Fibroblast of peridontal ligament (primary cell): ENCODE measurements at regions not wholly inside any gene's neighbourhood (a gene's known extent, or its start where the extent isn't known, plus 50 kb on each side); places are given as distances from the start of the nearest gene placed in this dataset.
A peak's percentile ranks its signal among the peaks of the same experiment; 100 is the strongest.

Source experiments
- DNase-seq: peaks from one replicate; pipeline ENCODE4 v3.0.0-alpha.2; 2010; ENCODE audit errors: extremely low read depth

GRCh38 chr7:21218155-21218554 lies 209.7 kb upstream of the SP4 start:
- DNase-seq = no peak

GRCh38 chr7:21221130-21221529 lies 206.8 kb upstream of the SP4 start:
- DNase-seq = no peak

GRCh38 chr7:21238400-21239116 lies 189.3 kb upstream of the SP4 start:
- DNase-seq = no peak

DNA sequence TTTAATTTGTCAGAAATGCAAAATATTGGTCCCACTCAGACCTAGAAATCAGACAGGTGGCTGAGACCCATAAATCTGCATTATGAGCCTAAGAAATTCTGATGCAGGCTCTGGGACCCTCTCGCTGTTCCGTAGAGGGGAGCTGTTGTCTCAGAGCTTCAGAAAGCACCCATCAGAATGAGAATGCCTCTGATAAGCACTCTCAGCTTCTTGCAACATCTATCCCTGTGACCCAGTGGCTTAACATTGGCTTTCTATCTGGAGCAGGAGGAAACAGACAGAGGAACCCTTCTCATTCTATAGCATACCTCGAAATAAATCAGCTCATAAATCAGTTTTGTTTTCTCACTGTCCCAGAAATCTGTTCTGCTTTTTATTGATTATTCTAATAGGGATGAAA lies 184.6 kb upstream of the SP4 start:
- no peak for DNase-seq

DNA sequence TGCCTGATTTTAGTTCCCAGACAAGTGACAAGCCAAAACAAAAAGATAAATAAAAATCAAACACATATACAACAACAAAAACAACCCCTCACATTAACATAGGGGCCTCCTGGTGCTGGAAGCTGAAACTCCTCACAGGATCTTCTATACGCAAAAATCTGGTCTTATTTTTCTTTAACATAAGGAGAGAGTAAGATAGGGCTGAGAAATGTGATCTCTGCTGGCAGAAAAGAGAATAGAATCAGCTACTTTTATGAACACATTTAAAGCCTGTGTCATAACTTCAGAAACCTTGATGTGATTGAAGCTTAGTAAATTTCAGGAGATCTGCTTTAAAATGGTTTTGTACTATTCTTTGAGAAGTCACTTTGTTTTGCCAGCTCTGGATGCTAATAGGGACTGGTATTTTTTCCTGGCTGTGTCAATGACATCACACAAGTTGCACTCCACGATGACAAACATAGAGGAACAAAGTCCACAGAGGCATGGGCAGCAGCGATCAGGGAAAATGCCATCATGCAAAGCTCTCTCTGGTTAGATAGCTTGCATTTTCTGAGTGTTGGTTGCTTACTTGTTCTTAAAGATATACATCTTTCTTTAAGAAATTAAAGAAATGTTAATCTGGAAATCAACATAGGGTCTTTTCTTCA lies 176.6 kb upstream of the SP4 start:
- no peak for DNase-seq

DNA sequence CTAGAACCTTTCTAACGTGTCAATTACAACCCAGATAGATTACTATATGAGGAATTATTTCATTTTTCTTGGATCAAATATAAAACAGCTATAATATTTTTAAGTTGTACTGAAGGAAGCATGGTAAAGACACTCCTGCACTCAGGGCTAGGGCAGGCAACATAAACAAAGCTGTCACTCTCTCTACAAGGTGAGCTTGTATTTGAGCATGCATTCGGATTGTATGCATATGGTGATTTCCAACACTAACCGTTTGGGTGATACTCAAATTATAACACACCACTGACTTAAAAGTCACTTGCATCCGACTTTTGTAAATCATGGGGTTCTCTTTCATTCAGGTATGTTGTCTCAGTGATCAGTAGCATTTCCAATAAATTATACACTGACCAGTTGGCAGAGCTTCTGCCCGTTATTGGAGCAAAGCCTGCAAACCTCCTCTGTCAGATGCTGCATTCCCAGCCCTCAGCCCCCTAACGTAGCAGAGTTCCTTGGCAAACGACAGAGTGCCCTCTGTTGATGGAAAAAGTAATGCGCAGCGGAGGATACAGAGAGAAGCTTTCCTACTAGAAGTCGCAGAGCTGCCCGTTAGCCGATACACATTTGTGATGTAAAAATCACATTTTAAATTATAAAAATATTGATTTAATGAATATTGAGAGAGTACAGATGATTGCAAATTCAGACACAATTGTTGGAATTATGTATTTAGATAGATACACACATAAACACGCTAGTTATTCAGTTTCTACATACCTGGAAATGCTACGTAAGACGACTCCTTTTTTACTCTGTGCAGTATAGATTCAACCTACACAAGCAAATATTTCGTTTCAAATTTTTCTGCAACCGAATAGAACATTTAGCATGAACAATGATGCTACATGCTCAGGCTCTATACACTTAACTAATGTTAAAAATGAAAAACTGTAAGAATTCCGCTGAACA lies 173.9 kb upstream of the SP4 start:
- DNase-seq = peak; percentile 15

GRCh38 chr7:21256310-21256877 lies 171.5 kb upstream of the SP4 start:
- DNase-seq = peak; percentile 65

DNA sequence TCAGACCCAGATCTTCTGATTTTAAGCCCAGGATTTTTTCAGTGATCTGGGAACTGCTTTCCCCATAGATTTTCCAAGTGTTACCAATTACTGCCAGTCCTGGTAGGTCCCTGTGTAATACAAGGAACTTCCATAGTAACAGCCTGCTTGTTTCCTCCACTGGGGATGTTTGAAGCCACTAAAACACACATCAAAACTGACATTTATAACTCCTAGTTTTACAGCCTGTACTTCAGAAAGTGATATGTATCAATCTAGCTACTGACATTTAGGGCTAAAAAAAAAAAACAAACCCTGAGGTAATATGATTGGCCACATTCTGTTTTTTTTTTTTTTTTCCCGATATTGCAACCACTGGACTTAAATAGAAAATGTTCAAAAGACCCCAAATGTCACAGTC lies 166.9 kb upstream of the SP4 start:
- no peak for DNase-seq

- DNase-seq = no peak
Observed at GRCh38 chr7:21261627-21262594, 166.0 kb upstream of the SP4 start.

GRCh38 chr7:21269021-21269420 lies 158.9 kb upstream of the SP4 start:
- no peak for DNase-seq

DNA sequence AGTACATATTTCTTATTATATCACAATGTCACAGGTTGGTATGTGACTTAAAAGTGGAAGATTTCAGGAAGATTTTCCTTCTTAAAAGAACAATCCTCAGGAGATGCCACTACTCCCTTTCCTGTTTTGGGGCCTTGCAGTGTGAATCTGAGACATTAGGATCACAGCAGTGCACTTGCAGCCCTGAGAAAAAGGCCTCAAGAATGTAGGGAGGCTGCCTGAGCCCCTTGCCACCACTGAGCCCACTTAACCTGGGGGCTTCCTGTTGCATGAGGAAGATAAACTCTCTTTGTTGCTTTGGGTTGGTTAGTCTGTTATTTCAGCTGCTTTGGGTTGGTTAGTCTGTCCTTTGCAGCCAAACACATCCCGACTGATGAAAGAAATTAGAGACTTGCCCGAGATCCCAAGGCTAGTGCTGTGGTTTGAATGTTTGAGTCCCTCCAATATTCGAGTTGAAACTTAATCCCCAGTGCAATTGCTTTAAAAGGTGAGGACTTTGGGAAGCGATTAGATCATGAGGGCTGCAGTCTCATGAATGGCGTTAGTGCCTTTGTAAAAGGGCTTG lies 151.3 kb upstream of the SP4 start:
- no peak for DNase-seq

DNA sequence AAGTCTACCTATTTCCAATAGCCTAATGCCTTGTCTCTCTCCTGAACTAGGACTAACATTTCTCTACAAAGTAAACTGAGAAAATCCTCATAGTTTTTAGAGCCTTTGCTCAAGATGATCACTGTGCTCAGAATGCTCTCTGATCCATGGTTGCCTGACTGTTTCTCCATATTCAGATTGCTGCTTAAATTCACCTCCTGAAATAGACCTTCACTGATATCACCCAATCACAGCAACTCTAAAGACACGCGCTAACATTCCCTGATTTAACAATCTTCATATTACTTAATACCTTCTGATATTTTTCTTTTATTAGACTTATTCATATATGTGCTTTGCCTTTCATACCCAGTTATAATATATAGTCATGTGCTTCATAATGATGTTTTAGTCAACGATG lies 148.9 kb upstream of the SP4 start:
- DNase-seq = no peak

DNA sequence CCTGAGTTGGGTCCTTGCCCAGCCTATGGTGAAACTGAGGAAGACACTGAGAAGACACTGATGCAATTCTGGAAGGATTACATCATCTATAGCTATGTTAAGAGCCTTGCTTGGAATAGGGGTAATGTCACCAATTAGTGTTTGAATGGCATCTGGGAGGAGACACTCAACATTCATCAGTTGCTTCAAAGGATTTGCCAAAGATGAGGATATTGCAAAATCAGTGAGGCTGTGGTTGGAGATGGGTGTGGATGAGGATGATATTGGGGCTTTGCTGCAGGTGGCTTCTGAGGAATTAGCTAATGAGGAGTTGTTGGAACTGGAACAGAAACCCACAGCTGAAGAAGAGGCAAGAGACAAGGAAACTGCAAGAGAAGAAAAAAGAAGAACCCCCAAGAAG lies 146.7 kb upstream of the SP4 start:
- DNase-seq = no peak

DNA sequence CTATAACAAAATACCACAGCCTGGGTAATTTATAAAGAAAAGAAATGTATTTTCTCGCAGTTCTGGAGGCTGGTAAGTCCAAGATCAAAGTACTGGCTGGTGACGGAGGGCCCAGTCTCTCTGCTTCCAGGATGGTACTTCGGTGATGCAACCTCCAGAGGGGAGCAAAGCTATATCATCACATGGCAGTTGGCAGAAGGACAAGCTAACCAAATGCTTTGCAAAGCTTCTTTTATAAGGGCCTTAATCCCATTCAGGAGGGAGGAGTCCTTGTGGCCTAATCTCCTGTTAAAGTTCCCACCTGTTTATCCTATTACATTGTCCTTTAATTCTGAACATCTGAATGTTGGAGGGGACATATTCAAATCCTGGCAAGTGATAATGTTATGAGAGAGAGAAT lies 134.1 kb upstream of the SP4 start:
- no peak for DNase-seq

DNA sequence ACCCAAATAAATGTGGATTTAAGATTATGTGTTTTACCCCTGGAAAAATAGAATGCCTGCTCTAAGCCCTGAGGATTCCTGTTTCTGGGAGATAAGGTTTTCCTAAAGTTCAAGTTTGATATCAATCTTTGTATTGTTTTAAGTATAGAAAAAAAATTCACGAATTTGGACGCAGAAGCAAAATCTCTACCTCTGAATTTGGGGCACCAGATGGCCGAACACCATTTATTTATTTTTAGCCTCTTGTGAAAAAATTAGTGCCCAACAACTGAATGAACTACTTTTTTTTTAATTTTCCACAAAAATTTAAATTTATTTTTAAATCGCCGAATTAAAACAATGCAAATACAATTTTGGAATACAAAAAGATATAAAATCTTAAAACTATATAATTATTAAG lies 128.1 kb upstream of the SP4 start:
- no peak for DNase-seq

GRCh38 chr7:21300692-21301091 lies 127.2 kb upstream of the SP4 start:
- no peak for DNase-seq

- DNase-seq = no peak
Observed at GRCh38 chr7:21304808-21305375, 123.0 kb upstream of the SP4 start.

GRCh38 chr7:21305455-21306235 lies 122.2 kb upstream of the SP4 start:
- DNase-seq = no peak

- no peak for DNase-seq
Observed at GRCh38 chr7:21314954-21315353, 112.9 kb upstream of the SP4 start.
